ENCODE measurements at regions not wholly inside any gene's neighbourhood (a gene's known extent, or its start where the extent isn't known, plus 50 kb on each side); places are given as distances from the start of the nearest gene placed in this dataset.

GRCh38 chr1:200275415-200275814, 134.4 kb downstream of the ZNF281 start (continued):
- TF ChIP-seq PRDM10 (CRISPR knock-in tag; IDR thresholded peaks at IDR 0.05; ENCODE audit: low read depth) (no peak), ZNF781 (CRISPR knock-in tag; IDR thresholded peaks at IDR 0.05; ENCODE audit: borderline replicate concordance, not compliant biosample characterization) (no peak), DZIP1 (CRISPR knock-in tag; IDR thresholded peaks at IDR 0.05) (no peak), SP5 (CRISPR knock-in tag; IDR thresholded peaks at IDR 0.05; ENCODE audit: borderline replicate concordance, low read depth) (no peak), LBX2 (CRISPR knock-in tag; IDR thresholded peaks at IDR 0.05; ENCODE audit: borderline replicate concordance) (no peak), ZBTB2 (CRISPR knock-in tag; IDR thresholded peaks at IDR 0.05; ENCODE audit: low read depth) (no peak), ZC3H4 (CRISPR knock-in tag; IDR thresholded peaks at IDR 0.05; ENCODE audit: borderline replicate concordance) (no peak), ZBTB10 (CRISPR knock-in tag; IDR thresholded peaks at IDR 0.05; ENCODE audit: borderline replicate concordance) (no peak), HNRNPUL1 (IDR thresholded peaks at IDR 0.05; ENCODE audit: low read depth, low read length) (no peak), TIGD3 (CRISPR knock-in tag; IDR thresholded peaks at IDR 0.05; ENCODE audit: borderline replicate concordance) (no peak), ZNF382 (CRISPR knock-in tag; IDR thresholded peaks at IDR 0.05; ENCODE audit: borderline replicate concordance) (no peak), MTERF4 (CRISPR knock-in tag; IDR thresholded peaks at IDR 0.05) (no peak)

All from HepG2 (cell line).